HG03571 (cell line): ENCODE measurements at regions not wholly inside any gene's neighbourhood (a gene's known extent, or its start where the extent isn't known, plus 50 kb on each side); places are given as distances from the start of the nearest gene placed in this dataset.
"Not testable (repeated sequence)": the region's sequence is repeated elsewhere in the genome, so short reads cannot be mapped to it uniquely, and the experiment has no call there.

Experiments used
- ATAC-seq: cut with Tn5 transposase; IDR thresholded peaks from one replicate; pipeline ENCODE4 v1.9.1; 2021; ENCODE audit not compliant: unreplicated experiment

DNA sequence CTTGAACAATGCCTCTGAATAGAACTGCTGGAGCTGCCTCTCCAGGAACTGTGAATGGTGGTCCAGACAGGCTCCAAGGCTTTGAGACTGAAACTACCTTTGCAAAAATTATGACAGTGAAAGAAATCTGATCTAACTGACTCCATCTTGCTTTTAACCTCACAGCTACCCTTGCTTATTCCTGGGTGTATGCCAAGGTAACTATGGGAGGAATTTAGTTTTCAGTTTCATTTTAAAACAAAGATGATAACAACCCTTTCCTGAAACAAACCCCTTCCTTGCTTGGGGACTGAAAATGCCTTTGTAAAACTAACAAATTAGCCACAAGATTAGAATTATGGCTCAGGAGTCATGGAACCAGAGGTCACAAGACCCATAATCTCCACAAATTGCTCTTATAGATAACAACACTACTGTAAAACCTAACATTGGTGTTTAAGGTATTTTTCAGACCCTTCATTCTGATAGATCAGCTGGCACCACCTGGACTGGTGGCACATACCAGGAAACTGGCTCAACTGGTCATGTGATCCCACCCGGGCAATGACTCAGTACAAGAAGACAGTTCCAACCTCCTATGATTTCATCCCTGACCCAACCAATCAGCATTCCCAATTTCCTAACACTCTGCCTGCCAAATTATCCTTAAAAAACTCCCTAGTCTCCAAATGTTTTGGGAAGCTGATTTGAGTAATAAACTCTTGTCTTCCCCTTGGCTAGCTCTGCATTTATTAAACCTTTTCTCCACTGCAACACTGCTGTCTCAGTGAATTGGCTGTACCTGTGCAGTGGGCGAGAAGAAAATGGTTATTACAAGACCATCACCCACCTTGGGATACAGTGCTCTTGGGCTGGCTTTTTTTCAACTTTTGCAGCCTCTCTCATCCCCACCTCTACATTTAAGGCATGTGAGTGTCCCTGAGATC, 608.1 kb downstream of the TYW1 start:
- ATAC-seq = no peak

- no peak for ATAC-seq
Measured at GRCh38 chr7:67608806-67609205, 612.2 kb downstream of the TYW1 start.

DNA sequence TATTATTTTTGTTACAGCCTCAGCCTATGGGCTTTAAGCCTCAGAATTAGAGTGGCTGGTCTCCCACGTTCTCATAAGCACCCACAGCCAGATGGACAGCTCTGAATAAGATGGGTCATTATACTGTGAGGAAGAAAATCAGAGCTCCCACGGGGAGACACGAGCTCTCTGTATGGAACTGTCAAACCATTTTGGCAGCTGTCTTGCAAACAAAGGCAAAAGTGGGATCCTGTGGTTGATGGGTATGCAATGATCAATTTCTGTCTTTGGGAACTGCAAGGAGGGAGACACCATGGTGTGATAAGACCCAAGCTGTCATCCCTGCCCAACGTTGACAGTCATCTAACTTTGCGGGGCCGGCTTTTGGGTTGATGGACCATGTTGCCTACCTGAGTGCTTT, 614.3 kb downstream of the TYW1 start:
- ATAC-seq = no peak

DNA sequence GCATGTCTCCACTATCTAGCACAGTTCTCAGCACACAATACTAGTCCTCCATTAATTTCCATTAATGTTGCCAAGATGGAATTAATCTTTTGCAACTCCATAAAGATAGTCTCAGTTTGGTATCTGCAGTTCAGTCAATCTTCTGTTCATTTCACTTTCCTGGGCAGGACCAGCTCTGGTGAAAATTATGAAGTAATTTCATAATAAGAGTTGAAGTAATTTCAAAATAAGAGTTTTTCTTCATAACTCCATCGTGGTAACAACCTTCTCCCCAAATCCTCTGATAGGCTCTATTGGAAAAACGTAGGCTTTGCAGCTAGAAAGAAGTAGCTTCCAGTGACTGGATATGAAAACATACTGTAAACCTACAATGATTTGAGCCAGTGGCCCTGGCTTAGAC, 618.2 kb downstream of the TYW1 start:
- ATAC-seq = no peak

GRCh38 chr7:67616517-67616916, 619.9 kb downstream of the TYW1 start:
- no peak for ATAC-seq

GRCh38 chr7:67618556-67619162, 622.0 kb downstream of the TYW1 start:
- no peak for ATAC-seq

GRCh38 chr7:67619175-67619574, 622.5 kb downstream of the TYW1 start:
- ATAC-seq = no peak

- no peak for ATAC-seq
Measured at GRCh38 chr7:67620216-67620933, 623.7 kb downstream of the TYW1 start.

GRCh38 chr7:67621704-67622103, 625.1 kb downstream of the TYW1 start:
- no peak for ATAC-seq

GRCh38 chr7:67625257-67625737, 628.7 kb downstream of the TYW1 start:
- no peak for ATAC-seq

DNA sequence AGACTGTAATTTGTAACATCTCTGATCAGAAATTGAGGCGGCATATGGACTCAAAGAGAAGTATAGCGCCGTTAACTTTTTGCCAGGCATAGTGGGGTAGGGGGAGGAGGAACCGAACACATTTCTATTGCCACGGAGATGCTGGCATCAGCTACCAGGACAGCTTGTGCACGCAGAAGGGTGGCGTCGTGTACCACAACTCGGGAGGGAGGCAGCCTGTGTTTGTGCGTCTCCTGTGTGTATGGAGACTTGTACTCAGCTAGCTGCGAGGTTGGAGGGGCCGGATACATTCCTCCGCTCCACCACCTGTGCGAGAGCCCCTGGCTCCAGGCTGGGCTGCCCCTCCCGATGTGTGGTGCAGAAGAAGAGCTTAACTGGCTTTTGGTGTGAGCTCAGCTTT, 634.8 kb downstream of the TYW1 start:
- no peak for ATAC-seq

GRCh38 chr7:67635271-67635670, 638.6 kb downstream of the TYW1 start:
- no peak for ATAC-seq

DNA sequence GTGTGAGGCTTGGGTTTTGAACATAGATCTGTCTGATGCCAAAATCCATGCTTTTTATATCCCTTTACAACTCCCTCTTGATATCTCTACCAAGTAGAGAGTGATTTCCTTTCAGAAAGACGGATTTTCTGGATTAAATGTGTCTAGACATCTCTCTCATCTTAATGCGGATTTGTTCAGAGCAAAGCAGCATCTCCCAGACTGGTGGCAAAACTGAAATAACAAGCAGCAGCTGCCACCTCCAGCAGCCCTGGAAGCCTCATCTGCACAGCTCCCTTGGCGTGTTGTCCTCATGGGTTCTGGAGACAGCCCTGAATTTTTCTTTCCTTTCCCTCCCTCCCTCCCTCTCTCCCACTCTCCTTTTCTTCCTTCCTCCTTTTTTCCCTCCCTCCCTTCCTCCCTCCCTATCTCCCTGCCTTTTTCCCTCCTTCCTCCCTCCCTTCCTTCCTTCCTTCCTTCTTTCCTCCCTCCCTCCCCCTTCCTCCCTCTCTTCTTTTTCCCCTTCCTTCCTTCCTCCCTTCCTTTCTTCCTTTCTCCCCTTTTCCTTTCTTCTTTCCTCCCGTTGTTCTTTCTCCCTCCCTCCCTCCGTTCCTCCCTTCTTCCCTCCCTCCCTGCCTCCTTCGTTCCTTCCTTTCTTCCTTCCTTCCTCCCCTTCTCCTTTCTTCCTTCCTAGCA, 639.9 kb downstream of the TYW1 start:
- no peak for ATAC-seq

GRCh38 chr7:67637023-67637358, 640.4 kb downstream of the TYW1 start:
- ATAC-seq = no peak

DNA sequence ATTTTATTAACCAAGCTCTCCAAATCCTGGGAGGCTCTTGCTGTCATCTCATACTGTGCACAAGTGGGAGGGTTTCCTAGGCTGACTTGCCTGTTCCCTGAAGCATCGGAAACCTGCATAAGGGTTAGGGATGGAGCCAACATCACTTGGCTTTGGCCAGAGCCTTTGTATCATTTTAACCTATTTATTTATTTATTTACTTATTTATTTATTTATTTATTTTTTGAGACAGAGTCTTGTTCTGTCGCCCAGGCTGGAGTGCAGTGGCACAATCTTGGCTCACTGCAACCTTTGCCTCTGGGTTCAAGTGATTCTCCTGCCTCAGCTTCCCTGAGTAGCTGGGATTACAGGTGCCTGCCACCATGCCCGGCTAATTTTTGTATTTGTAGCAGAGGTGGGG, 645.9 kb downstream of the TYW1 start:
- not testable (repeated sequence) for ATAC-seq

DNA sequence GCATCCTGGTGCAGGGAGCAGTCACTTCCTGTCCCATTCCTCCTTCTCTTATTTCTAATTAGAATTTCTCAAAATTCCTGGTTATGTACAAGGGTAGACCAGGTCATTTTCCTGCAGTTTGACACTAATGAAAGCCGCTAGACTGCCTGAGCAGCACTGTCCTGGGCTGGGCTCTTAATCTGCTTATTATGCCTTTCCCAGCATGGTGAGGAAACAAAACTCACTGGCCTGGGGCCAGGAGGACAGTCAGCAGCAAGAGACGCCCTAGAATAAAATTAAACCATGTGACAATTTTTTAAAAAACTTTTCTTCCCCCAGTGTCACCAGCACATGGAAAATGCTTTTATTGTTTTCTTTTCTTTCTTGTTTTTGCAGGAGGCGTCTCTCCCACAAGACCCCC, 647.5 kb downstream of the TYW1 start:
- ATAC-seq = no peak

DNA sequence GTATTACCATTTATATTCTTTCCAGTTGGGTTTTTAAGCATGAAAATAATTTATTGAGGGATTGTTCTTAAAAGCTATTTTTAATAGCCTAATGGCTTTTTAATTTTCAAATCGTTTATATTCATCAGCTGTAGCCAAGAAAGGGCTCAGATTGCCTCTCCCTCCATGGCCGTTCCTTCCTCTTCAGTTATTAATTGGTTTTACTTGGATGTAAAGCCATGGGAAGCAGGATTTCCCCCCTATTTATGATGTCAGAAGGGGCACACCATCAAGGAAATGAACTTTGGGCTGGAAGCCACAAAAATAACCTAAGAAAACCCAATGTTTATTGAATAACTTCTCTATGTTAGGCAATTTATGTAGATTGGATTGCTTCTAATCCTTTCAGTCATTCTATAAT, 656.3 kb downstream of the TYW1 start:
- no peak for ATAC-seq

DNA sequence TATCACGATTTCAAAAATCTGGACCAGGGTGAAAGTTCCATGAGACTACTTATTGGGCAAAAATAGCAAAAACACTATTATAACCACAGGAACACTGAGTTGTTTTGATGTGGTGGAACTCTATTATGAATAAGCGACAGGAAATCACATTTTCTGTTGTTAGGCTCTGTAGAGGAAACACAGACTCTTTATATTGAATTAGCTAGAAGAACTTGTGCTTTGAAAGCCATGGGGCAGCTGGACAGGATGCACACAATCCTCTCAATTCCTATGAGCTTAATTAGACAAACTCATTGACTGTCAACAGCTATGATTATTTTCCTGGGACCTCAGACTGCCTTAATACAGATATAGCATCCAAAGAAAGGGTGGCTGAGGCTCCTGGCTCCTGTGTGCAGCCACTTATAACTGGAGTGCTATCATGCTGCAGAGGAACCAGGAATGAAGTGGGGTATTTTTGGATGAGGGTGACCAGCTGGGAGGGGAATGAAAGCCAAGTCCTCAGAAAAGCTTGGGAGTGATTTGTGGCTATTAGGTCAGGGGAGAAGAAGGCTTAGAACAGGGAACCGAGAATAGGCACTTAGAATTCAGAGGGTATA, 657.3 kb downstream of the TYW1 start:
- ATAC-seq = no peak

GRCh38 chr7:67654642-67655041, 658.0 kb downstream of the TYW1 start:
- ATAC-seq = no peak

GRCh38 chr7:67655168-67655567, 658.5 kb downstream of the TYW1 start:
- no peak for ATAC-seq

DNA sequence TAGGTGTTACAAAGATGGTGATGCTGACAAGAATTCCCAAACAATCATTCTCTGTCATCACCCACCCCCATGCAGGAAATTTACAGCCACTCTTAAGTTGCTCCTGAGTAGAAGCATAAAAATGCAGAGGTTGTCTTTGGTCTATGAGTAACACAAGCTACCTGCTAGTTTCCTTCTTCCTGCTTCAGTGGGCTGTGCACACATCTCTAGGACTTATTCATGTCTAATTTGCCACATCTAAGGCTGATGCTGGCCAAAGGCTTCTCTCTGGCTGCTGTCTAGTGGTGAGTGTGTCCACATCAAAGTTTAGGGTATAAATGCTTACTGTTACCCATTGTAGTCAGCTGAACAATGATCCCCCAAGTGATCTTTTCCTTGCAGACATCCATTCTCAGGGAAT, 662.5 kb downstream of the TYW1 start:
- no peak for ATAC-seq
